ENCODE measurements at regions not wholly inside any gene's neighbourhood (a gene's known extent, or its start where the extent isn't known, plus 50 kb on each side); places are given as distances from the start of the nearest gene placed in this dataset.
A peak's percentile ranks its signal among the peaks of the same experiment; 100 is the strongest.
"Not testable (repeated sequence)": the region's sequence is repeated elsewhere in the genome, so short reads cannot be mapped to it uniquely, and the experiment has no call there.

DNA sequence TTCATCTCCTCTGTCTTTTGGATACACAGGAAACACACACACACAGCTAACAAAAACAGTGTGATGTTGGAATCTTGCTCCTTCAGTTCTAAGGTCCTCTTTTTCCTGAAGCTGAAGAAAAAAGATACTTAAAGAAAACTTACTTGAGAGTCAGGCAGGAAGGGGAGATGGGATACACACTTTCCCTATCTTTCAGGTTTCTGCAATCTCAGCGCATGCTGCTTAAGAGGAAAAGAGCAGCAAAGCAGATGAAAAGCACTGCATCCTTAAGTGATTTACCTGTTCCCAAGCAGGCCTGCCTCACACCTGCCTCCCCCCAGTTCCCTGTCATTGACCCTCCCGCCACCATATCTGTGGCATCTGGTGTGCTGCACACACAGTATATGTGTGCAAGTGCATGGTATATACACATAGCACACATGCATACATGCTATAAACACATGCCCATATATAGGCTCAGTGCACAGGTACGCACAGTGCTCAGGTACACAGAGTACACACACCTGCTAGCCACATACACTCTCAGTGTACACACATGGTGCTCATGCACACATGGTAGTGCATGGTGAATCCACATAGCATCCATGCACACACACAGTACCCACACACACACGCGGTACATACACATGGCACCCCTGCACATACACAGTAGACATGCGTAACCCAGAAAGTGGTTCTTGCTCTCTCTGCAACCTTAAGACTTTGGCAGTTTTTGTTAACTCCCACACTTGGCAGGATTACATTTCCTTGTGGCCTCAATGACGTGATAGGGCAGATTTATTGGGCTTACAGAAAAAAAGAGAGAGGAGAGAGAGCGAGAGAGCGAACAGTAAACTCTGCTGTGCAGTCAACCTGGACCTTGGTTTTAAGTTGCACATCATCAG, 166.9 kb downstream of the TOMM20 start:
- peak; percentile 76 for DNase-seq (ENCODE audit: low read depth)

DNA sequence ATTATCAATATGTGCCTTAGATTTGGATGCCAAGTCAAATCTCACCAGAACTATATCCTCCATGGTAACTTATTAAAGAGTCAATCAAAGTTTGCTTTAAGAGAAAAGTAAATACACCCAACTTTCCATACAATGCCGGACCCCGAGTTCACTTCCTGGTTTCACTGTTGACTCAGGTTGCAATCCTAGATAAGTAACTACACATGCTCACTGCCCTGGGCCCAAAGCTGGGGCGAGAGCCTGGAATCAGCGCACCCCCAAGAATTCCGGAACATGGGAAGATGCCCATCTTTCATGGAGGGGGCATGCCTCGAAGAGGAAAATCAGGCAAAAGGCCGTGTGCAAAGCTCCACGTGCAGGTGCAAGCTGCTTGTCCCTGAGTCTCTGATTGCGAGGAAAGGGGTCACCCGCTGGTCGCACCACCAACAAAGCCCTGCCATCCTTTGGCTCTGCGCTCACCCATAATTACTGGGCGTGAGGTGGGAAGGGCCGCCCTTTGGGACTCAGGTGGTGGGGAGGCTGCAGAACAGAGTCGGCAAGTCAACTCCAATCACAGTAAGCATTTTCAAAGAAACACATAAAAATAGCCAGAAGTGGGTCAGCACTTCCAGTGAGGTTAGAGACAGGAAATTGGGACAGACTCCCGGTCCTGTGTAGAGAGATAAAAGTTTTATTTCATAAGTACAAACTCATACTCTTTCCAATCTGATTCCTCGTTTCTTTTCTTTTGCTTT, 167.7 kb downstream of the TOMM20 start:
- DNase-seq (ENCODE audit: low read depth): no peak

DNA sequence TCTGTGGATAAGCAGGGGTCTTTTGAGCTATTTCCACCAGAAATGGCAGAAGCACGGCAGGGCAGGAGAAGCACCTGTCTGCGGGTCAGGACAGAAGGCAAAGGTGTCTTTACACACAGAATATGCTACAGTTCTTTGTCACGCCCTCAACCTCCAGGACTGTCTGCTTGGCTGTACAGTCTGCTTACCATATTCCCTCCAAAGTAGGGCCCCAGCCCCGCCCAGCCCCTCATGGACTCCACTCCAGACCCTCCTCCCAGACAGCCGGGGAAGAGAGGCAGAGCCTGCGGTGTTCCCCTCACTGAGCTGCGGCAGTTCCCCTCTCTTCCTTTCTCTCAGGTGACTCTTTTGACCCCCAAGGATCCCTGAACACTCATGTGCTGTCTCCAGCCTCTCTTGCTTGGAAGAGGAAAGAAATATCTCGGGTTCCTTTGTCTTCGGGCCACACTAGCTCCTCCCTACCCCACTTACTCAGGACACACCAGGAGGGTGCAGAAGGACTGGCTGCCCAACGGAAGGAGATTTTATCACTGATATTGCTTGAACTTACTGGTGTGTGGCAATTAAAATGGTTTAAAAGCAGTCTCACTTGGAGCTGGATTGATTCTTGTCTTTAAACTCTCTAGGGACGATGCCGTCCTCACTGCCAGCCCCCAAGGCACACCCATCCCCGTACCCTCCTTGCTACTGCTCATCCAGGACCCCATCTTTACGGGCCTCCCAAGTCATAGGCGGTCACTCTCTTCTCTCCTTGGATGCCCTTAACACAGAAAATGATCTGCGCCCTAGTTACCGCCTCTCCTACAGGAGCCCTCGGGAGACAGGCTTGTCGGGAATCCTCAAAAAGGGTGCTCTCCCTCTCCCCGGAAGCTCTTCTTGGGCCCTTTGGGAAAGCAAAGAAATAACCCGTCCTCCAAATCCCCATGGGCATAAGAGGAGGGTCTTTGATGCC, 169.7 kb downstream of the TOMM20 start:
- DNase-seq (ENCODE audit: low read depth): no peak

DNA sequence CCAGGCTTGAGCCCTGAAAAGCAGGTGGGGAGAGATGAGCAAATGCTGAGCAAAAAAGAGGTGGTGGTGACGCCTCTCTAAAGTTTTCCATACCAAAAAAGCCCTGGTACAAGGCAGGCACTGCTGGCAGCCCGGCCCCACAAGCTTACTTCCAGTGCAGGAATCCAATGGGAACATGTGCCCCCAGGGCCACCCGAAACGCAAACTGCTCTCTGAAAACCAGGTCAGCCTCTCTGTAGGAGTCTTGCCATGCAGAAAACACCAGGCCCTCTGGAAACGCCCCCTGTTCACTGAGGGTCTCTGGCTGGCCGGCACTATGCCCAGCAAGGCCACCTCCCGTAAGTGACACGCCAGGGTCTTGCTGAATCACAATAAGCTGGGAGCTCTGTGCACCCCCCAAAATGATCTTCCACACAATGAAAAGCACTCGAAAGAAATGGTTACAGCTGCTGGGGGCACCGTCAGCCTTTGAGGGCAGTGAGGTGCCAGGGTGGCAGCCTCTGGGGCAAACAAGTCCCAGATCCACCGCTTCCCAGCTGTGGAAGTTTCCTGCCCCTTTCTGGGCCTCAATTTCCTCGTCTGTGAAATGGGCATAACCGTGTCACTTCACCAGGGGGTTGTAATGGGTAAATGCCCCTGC, 170.5 kb downstream of the TOMM20 start:
- DNase-seq (ENCODE audit: low read depth): no peak

DNA sequence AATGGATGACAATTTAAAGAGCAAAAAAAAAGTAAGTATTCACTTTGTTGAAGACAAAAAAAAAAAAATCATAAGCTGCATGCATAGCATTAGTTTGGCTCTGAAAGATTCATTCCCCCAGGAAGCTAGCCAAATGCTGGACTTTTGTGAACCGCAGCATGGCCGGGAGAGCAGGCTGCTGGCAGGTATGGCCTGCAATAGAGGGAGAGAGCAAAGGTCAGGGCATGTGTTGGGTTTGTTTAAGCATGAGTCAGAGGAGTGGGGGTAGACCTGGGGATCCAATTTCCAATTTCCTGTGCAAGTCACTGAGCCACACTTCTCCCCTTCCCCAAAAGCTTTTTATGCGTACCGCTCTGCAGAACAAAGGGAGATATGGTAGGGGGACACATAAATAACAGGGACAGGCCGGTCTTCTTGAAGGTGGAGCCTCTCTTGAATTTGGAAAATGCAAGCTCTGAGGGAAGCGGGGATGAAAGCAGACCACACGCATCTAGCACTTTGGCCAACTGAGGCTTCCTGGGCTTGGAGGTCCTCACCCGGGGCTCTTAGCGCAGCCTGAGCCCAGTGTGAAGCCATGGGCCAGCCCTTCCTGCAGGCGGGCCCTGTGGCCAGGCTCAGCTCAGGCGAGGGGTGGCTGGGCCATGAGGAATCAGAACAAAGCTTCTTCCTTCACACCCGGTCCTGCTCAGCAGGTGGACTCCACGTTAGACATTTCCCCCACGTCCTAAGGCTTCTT, 171.1 kb downstream of the TOMM20 start:
- DNase-seq (ENCODE audit: low read depth): peak; percentile 84

DNA sequence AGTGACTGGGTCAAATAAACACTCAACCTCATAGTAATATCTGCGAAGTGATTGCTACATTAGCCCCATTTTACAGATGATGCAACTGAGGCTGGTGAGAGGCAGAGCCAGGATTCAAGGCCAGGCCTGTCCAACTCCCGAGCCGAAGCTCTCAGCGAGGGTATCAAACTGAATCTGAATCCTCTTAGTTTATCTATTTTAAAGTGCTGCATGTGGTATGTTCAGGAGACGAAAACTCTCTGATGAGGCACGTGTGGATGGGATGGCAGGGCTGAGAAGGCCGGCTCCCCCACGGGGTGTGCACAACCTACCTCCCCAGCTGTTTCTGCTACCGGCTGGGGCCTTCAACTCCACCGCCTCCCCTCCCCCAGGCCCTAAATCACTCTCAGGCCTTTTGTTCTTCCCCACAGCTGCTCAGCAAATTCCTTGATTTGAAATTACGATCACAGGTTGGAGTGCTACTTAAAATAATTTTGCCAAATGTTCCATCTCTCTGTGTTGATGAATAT, 171.8 kb downstream of the TOMM20 start:
- peak; percentile 92 for DNase-seq (ENCODE audit: low read depth)

DNA sequence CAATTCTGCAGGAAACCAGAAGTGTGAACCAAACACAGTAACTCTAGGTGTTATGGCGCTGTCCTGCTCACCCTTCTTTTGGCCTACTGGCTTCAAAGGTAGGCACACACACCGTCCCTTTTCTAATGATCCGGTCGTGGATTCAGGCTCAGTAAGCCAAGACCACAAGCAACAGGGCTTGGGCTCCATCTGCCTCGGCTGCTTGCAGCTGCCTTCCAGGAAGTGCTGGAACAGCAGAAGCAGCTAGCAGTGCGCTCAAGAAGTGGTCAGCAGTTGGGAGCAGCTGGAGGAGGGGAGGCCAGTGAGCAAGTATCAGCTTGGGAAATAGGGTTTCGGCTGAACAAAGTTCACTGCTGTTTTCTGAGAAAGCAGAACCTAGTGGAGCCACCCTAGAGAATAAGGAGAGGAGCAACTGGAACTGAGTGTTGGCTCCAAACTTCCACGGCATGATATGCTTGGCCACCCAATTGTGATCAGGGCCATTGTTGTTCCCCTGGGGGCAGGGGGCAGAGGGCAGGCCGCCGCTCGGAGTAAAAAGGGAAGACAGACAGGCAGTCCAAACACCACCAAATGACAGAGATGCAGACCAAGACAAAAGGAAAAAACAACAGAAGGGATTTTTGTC, 173.4 kb downstream of the TOMM20 start:
- DNase-seq (ENCODE audit: low read depth): peak; percentile 93

DNA sequence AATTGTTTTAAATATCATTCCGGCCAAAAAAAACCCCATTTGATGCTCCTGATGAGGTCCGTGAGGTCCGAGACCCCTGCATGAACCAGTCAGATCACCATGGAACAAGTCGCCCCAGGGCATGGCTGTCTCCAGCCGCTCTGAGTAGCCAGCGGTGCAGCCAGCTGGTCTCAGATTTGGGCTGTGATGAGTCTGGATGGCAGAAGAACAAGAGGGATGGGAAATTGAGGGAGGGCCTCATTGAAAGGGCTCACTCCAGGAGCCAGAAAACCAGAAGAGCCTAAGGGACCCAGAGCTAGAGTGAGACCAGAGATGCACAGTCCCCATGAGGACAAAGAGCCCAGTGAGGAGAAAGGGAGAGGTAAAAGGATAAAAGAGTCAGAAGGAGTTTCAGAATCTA, 174.0 kb downstream of the TOMM20 start:
- no peak for DNase-seq (ENCODE audit: low read depth)

DNA sequence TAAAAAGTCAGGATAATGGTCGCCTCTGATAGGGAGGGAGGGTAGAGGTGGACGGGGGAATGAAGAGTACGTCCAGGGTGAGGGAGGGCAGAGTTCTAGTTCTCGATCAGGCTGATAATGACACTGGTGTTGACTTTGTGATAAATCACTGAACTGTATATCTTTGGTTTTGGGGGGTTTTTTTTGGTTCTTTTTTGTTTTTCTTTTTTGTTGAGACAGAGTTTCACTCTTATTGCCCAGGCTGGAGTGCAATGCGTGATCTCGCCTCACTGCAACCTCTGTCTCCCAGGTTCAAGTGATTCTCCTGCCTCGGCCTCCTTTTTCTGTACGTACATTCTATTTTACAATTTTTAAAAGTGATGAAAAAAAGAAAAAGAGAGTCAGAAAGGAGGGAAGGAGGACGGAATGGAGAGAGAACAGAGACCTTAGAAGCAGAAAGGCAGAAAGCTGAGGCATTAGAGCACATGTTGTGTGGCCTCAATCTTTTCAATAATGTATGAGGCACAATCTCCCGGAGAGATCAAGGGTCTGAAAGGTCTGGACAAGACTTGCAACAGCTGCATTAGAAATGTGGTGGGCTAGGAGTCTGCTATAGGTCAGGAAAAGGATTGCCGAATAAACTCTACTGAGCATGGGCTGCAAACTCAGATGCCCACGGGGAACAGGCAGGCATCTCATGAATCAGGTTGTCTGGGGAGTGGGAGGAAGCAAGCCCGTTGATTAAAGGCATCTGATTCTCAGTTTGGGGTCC, 174.8 kb downstream of the TOMM20 start:
- DNase-seq (ENCODE audit: low read depth): no peak

DNA sequence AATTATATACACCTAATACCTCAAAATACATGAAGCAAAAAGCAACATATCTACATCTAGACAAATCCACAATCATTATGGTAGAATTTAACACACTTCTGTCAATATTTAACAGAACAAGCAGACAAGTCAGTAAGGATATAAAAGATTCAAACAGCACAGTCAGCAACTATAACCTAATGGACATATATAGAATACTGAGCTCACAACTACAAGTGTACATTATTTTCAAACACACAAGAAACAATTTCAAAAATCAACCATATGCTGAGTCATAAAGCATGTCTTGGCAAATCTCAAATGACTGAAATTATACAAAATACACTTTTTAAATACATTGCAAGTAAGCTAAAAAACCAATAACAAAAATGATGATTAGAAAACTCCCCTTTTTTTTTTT, 178.0 kb downstream of the TOMM20 start:
- DNase-seq (ENCODE audit: low read depth): no peak

DNA sequence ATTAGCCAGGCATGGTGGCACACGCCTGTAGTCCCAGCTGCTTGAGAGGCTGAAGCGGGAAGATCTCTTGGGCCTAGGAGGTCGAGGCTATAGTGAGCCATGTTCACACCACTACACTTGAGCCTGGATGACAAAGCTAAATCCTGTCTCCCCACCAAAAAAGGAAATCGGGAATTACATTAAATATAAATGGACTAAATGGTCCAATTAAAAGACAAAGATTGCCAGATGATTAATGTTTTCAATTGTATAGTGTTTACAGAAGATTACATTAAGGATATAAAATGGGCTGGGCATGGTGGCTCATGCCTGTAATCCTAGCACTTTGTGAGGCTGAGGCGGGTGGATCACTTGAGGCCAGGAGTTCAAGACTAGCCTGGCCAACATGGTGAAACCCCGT, 179.1 kb downstream of the TOMM20 start:
- not testable (repeated sequence) for DNase-seq (ENCODE audit: low read depth)

DNA sequence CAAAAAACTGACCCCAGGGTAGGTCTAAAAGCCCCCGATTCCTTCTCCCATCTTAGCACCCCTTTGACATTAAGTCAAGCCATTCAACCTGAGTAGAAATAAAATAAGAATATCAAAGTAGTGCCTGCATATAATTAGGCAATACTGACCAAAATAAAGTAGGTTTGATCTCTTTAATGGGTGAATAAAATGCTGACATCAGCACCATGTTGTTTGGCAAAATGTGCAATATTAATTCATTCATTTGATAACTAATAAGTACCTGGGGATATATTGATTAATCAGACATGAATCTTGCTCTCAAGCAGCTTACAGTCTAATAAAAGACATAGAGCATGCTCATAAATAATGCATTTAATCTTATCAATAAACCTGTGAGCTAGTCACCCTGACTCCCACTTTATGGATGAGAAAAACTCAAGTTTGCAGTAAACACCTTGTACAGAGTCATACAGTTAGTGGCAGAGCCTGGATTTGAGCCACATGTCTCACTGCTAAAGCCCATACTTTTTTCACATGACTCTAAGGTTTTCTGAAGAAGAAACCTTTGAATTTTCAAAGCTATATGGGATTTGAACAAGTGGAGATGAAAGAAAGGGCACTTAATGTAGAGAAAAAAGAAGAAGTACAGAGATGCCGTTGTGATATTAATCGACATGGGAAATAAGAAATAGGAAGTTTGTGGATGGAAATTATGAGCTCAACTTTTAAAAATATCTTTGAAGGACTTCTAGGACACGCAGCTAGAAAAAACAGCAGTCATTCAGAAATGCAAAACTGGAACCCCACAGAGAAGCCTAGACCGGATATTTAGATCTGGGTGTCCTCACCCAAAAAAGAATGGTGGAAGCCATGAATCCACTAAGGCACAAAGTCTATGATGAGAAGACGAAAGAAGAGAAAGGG, 183.9 kb downstream of the TOMM20 start:
- DNase-seq (ENCODE audit: low read depth): no peak

DNA sequence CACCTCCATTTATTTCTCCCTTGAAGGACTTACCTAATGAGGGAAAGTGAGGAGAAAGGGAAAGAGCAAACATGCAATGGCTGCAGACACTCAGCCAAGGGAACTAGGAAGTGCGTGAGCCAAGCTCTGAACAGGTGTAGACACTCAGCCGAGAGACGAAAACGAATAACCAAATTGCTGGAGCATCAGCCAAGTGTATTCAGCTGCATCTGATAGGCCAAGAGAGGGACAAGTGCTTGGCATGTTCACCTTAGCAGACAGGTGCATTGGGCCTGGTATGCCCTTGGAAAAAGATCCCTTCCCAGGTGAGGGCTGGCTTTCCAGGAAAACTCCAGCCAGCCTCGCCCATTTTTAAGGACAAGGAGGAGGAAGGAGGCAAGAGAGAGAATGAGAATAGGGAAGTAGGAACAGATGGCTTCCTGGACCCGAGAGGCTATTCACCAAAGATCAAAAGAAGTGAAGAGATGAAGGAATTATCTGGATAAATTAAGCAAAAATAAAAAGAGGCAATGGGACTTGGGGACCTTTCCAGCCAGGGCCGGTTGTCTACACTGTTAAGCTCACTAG, 184.7 kb downstream of the TOMM20 start:
- no peak for DNase-seq (ENCODE audit: low read depth)

DNA sequence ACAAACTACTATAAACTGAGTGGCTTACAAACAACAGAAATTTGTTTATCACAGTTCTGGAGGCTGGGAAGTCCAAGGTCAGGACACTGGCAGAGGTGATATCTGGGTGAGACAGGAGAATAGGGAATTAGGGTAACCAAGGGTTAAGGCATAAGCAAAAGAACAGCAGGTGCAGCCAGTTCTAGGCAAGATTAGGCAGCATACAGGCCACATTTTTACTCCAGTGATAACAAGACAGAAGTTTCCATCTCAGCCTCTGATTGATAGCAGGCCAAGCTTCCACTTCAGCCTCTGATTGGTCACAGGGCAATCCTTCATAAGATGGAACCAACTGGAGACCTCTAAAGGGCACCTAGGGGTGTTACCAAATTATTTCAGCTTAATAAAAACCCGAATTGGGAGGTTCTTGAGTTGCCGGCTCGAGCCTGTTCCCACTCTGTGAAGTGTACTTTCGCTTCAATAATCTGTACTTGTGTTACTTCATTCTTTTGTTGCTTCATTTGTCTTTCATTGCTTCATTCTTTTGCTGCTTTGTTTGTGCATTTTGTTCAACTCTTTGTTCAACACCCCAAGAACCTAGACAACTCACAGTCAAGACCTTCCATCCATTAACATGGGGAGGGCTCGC, 185.6 kb downstream of the TOMM20 start:
- no peak for DNase-seq (ENCODE audit: low read depth)

DNA sequence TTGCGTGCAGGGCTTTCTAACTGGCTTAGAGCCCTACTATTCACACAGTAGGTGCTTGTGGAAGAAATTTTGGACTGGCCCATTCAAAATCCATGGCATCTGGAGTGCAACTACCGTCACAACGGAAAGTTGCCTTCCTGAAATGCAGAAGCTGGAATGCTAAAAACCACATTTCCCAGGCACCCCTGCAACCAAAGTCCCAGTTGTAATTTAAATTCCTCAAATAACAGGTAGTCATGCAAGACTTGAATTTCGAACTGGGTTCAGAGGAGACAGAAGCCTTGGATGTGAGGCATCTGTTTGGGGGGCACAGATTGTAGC, 186.7 kb downstream of the TOMM20 start:
- no peak for DNase-seq (ENCODE audit: low read depth)

DNA sequence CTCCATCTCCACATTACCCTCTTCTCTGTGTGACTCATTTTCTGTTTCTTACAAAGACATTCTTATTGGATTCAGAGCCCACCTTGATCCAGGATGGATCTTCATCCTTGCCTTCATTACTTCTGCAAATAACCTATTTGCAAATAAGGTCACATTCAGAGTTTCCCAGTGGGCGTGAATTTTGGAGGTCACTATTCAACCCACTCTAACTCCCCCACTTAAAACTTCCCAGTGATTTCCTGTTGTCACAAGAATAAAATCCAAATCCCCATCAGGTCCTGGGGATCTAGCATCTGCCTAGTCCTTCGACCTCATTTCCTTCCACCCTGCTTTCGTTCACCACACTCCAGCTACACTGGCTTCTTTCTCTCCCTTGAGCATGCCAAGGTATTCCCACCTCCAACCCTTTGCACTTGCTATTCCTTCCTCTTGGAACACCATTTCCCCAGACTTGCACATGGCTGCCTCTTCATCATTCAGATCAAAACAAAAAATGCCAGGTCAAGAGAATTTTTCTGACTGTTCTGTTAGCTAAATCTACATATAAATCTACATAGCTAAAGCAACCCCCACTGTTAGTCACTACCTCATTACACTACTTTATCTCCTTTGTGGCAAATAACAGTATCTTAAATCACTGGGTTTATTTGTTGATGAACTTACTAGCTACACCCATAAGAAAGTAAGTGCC, 187.2 kb downstream of the TOMM20 start:
- no peak for DNase-seq (ENCODE audit: low read depth)

DNA sequence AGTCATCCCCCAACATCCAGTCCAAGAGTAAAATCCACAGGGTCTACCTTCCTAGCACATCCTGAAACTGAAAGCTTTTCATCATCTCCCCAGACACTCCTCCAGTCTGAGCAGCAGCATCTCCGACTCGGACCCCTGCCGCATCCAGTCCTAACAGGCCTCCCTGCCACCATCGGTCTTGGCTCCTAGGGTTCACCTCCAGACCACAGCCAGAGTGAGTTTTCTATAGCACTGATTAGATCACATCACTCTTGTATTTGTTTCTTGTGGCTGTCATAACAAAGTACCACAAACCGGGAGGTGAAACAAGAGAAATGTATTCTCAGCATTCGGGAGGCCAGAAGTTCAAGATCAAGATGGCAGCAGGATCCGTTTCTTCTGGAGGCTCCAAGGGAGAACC, 187.8 kb downstream of the TOMM20 start:
- no peak for DNase-seq (ENCODE audit: low read depth)
